Hematopoietic multipotent progenitor cell (in vitro differentiated cells): ENCODE measurements at regions not wholly inside any gene's neighbourhood (a gene's known extent, or its start where the extent isn't known, plus 50 kb on each side); places are given as distances from the start of the nearest gene placed in this dataset.

ENCODE experiments used
- DNase-seq, 3 donors: peaks; one replicate each; pipeline ENCODE4 v3.0.0-alpha.2; 2011 to 2015; ENCODE audit warnings: low read depth in 2 of 3, low spot score in 2 of 3

DNA sequence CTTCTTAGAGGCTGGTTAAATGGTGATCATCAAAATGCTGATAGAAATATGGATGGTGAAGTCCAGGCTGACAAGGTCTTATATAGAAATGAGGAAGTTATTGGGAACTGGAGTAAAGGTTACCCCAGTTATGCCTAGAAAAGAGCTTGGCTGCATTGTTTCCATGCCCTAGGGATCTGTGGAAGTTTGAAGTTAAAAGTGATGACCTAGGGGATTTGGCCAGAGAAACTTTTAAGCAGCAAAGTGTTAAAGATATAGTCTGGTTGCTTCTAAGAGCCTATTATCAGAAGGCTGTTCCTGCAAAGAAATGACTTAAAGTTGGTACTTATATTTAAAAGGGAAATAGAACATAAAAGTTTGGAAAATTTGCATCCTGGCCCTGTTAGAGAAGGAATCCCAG, 200.3 kb downstream of the ICE1 start:
- DNase-seq: no peak

DNA sequence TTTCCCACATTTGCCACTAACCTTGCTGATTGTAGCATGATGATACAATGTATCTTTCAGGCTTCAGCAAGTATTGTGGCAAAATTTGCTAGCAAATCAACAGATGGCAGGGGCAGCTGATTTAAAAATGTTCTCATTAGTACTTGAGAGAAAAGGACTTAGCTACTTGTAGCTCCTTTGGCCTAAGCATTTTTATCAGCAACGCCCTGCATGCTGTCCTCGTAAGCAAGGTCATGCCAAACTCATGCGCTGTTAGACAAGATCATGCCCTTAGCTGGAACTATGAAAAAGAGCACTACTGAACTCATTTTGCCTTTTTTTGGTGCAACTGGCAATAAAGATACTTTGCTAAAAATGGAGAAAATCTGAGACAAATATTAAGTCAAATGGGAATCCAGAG, 197.1 kb downstream of the ICE1 start:
- no peak for DNase-seq

DNA sequence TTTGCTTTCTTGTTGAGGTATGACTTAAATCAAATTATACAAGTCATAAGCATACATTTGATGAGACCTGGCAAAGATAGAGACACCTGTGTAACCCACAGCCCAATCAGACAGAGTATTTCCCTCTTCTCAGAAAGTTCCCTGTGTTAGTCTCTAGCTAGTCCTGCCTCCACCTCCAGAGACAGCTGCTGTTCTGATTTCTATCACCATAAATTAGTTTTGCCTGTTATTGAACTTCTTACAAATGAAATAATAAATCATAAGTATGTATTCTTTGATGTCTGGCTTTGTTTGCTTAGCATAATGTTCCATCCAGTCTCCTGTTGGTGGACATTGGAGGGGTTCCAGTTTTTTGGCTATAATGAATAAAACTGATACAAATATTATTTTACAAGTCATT, 194.5 kb downstream of the ICE1 start:
- no peak for DNase-seq

GRCh38 chr5:5616247-5616895, 193.9 kb downstream of the ICE1 start:
- DNase-seq: no peak

DNA sequence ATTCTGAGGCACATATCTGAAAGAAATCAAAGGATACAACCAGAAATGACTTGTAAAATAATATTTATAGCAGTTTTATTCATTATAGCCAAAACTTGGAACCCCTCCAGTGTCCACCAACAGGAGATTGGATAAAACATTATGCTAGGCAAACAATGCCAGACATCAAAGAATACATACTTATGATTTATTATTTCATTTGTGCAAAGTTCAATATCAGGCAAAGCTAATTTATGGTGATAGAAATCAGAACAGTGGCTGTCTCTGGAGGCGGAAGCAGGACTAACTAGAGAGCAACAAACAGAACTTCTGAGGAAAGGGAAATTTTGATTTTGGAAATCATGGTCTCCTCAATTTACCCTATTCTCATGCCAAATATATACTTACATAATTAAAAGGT, 193.1 kb downstream of the ICE1 start:
- DNase-seq: no peak

- no peak for DNase-seq
Observed at GRCh38 chr5:5613261-5613990, 190.9 kb downstream of the ICE1 start.

DNA sequence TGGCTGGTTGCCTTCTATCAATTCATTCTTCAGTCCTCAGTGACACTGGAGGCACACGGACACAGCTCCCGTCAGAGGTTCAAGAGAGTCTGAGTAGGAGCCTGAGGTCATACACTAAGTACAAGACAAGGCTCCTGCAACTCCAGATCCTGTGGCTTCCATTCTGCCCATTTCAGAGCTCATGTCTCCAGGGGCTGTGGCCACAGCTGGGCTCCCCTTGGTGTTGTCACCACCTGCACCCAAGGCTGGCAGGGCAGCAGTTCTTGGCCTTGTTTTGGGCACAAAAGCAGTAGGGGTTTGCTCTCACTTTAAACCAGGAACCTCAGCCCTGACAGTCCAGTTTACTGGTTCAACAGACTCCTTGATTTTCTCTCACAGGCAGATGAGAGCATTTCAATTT, 189.6 kb downstream of the ICE1 start:
- no peak for DNase-seq

- DNase-seq: no peak
Observed at GRCh38 chr5:5609935-5610334, 187.5 kb downstream of the ICE1 start.

DNA sequence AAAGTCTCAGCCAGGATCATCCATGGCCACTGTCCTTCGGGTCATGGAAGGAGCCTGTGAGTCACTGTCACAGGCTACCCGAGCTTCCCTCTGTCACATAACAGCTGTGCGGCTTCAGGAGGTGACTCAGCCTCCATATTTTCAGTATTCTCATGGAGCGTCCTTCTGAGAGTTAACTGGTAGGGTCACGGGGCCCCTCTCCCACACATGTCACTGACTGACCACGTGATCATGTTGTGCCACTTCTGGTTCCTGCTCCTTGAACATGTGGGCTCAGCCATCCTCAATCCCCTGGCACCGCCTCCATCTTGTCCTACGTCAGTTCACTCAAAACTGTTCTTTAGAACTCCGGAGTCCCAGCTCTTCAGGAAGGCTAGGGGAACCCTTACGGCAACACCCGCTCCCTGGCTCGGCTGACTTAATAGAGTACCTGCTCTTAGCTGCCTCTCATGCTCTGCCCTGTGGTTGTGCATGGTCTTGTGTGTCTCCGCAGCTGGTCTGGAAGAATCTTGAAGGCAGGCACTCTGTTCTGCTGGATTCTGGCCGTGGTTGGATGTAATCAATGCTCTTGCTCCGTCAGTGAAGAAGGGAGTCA, 182.8 kb downstream of the ICE1 start:
- DNase-seq: no peak

- DNase-seq: no peak
Observed at GRCh38 chr5:5602554-5602953, 180.1 kb downstream of the ICE1 start.

GRCh38 chr5:5598547-5599113, 176.2 kb downstream of the ICE1 start:
- no peak for DNase-seq

GRCh38 chr5:5593391-5593790, 170.9 kb downstream of the ICE1 start:
- no peak for DNase-seq

- DNase-seq: no peak
Observed at GRCh38 chr5:5592541-5592940, 170.1 kb downstream of the ICE1 start.

DNA sequence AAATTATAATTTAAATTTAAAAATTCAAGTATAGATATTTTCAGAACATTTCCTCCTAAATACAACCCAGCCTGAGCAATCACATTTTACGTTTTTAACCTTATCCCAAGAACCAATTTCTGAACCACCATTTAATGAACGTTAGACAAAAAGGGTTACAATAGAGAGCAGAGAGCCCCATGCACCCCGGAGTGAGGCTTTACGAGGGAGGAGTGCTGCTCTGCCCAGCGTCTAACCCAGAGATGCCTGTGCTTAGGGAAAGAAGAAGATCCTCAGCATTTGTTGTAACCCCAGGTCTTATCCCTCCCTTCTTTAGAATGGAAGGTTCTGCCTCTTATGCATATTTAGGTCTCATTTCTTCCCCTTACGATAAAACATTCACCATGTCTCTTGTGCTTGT, 169.1 kb downstream of the ICE1 start:
- no peak for DNase-seq

DNA sequence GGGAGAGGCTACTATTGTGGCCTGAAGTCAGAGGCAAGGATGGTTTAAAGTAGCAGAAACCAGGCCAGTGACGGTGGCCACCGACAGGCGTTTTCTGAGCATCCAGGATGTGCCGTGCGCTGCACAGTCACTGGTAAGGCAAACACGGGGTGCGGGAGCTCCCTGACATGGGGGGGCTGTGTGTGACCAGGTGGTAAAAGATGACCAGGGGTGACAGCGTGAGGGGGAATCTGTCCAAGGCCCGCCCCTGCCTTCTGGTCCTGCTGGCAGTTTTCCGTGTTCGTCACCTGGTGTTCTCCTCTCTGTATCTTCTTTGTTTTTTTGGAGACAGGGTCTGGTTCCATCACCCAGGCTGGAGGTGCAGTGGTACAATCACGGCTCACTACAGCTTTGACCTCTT, 167.4 kb downstream of the ICE1 start:
- no peak for DNase-seq

- DNase-seq: no peak
Observed at GRCh38 chr5:5588887-5589826, 166.7 kb downstream of the ICE1 start.

- no peak for DNase-seq
Observed at GRCh38 chr5:5588386-5588785, 165.9 kb downstream of the ICE1 start.

DNA sequence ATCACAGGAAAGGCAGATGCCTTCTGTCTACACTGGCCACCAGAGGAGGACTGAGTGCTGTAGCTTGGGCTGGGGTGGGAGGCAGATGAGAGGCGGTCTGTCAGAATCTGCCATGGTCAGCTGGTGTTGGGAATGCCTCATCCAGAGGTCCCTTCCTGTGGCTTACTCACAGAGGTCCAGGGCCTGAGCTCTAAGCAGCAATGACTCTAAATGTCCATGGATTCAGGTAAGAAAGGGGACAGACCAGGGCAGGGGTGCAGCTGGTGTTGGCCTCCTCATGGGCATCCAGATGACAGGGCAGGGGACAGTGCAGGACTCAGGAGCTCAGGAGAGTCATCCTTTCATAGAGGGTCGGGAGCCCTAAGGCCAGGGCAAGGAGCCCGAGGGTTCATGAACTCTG, 165.0 kb downstream of the ICE1 start:
- no peak for DNase-seq

GRCh38 chr5:5586721-5587120, 164.2 kb downstream of the ICE1 start:
- no peak for DNase-seq

- no peak for DNase-seq
Observed at GRCh38 chr5:5585751-5586341, 163.4 kb downstream of the ICE1 start.
